Osteocyte (in vitro differentiated cells): ENCODE measurements at regions not wholly inside any gene's neighbourhood (a gene's known extent, or its start where the extent isn't known, plus 50 kb on each side); places are given as distances from the start of the nearest gene placed in this dataset.

Experiments used
- DNase-seq: peaks from one replicate; pipeline ENCODE4 v3.0.0; 2021; ENCODE audit warnings: mixed read lengths; ENCODE audit not compliant: unreplicated experiment; ENCODE audit errors: extremely low spot score
- H3K27ac Mint-ChIP-seq: one replicate; pipeline ENCODE4 v1.8.0; 2021; ENCODE audit warnings: mild to moderate bottlenecking, mixed read lengths; ENCODE audit not compliant: unreplicated experiment
- H3K27me3 Mint-ChIP-seq: one replicate; pipeline ENCODE4 v1.8.0; 2021; ENCODE audit warnings: mixed read lengths; ENCODE audit not compliant: unreplicated experiment
- H3K36me3 Mint-ChIP-seq: one replicate; pipeline ENCODE4 v1.8.0; 2021; ENCODE audit warnings: mixed read lengths; ENCODE audit not compliant: unreplicated experiment
- H3K4me1 Mint-ChIP-seq: one replicate; pipeline ENCODE4 v1.8.0; 2021; ENCODE audit warnings: mixed read lengths; ENCODE audit not compliant: unreplicated experiment
- H3K4me3 Mint-ChIP-seq: one replicate; pipeline ENCODE4 v1.8.0; 2021; ENCODE audit warnings: mild to moderate bottlenecking, moderate library complexity, mixed read lengths; ENCODE audit not compliant: unreplicated experiment
- H3K9me3 Mint-ChIP-seq: one replicate; pipeline ENCODE4 v1.8.0; 2021; ENCODE audit warnings: mixed read lengths; ENCODE audit not compliant: unreplicated experiment
- TF ChIP-seq, protein P1 (sequence below): fragments of 200-600 bp; sonication (generic); IDR thresholded peaks from 2 replicates; pipeline ENCODE4 v1.5.0; 2021; ENCODE audit warnings: antibody characterized with exemption, mild to moderate bottlenecking, moderate library complexity

- TF ChIP-seq, protein P1, sequence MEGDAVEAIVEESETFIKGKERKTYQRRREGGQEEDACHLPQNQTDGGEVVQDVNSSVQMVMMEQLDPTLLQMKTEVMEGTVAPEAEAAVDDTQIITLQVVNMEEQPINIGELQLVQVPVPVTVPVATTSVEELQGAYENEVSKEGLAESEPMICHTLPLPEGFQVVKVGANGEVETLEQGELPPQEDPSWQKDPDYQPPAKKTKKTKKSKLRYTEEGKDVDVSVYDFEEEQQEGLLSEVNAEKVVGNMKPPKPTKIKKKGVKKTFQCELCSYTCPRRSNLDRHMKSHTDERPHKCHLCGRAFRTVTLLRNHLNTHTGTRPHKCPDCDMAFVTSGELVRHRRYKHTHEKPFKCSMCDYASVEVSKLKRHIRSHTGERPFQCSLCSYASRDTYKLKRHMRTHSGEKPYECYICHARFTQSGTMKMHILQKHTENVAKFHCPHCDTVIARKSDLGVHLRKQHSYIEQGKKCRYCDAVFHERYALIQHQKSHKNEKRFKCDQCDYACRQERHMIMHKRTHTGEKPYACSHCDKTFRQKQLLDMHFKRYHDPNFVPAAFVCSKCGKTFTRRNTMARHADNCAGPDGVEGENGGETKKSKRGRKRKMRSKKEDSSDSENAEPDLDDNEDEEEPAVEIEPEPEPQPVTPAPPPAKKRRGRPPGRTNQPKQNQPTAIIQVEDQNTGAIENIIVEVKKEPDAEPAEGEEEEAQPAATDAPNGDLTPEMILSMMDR, result no peak
- Mint-ChIP-seq H3K36me3 (no peaks in the 10 kb centered on the region), H3K27me3 (peaks cover 15% of the 10 kb centered on the region), H3K9me3 (no peaks in the 10 kb centered on the region), H3K4me3 (no peak overlapping the region), H3K27ac (no peak overlapping the region), H3K4me1 (no peaks in the 10 kb centered on the region)
- DNase-seq, result no peak
These were observed 315.5 kb upstream of the AZI2 start for GRCh38 chr3:28664123-28664522.

DNA sequence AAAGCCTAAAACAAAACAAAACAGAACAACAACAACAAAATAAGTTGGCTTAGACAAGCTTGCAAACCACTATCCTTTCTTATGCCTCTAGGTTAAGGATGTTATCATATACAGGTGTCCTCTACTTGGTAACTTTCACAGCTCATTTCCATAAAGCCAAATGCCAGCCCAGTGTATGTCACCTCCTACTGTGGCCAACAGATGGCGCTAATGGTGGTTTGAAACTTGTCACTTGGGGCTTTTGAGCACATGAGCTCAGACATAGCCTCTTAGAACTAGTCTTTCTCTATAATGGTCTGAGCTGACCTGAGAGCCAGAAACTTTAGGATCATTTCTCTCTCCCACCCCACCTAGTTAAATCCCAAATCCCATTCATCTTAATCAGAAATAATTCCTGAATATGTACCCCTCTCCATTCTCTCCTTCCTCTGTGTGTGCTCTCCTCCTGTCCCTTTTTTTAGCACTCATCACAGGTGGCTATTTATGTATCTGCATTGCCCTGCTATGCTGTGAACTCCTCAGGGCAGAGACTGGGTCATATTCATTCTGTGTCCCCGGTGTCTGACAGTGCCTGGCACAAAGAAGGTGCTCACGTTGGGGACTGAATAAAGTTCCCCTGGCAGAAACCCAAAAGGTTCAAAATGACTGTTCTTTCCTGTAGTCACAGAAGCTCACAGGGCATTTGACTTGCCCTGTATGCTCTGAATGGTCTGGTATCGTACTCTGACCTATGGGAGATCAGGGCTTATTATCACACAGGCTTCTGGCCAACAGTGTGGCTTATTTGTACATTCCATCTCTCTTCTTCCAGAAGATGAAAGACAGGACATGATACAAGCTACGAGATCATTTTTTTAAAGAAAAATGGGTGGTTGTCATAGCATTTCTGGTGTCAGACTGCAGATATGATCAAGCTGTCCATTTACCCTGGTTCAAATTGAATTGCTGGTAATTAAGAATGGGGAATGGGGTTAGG is 319.3 kb upstream of the AZI2 start:
- no peak for DNase-seq
- H3K27me3 Mint-ChIP-seq, result peaks cover 29% of the 10 kb centered on the region
- no peak overlapping the region for H3K27ac Mint-ChIP-seq
- TF ChIP-seq, protein P1, result peak; percentile 83
- H3K36me3 Mint-ChIP-seq, result no peaks in the 10 kb centered on the region
- no peaks in the 10 kb centered on the region for H3K4me1 Mint-ChIP-seq
- no peaks in the 10 kb centered on the region for H3K9me3 Mint-ChIP-seq
- no peak overlapping the region for H3K4me3 Mint-ChIP-seq

DNA sequence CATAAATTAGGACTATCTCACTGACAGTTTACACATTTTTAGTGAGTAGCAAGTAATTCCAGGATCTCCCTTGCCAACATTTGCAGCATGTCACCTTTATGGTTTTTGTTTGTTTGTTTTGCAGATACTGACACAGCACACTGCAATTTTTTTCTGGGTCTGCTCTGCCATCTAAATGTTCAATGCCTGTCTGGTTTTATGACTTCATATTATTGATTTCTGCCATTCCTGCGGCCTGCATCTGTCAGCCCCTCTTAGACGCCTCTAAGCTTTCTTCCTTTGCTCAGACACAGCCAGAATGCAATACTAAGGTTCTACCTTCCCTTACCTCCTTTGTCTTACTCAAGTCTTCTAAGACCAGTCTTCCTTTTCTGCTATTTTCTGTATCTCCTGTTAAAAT is 321.2 kb upstream of the AZI2 start:
- Mint-ChIP-seq H3K36me3 (no peaks in the 10 kb centered on the region), H3K4me3 (no peak overlapping the region), H3K4me1 (no peaks in the 10 kb centered on the region), H3K27me3 (peaks cover 34% of the 10 kb centered on the region), H3K9me3 (no peaks in the 10 kb centered on the region), H3K27ac (no peak overlapping the region)
- TF ChIP-seq, protein P1, result no peak
- no peak for DNase-seq

GRCh38 chr3:28672406-28672805 is 323.8 kb upstream of the AZI2 start:
- TF ChIP-seq, protein P1, result no peak
- H3K27ac Mint-ChIP-seq, result no peak overlapping the region
- DNase-seq, result no peak
- H3K4me3 Mint-ChIP-seq, result no peak overlapping the region
- H3K36me3 Mint-ChIP-seq, result no peaks in the 10 kb centered on the region
- peaks cover 29% of the 10 kb centered on the region for H3K27me3 Mint-ChIP-seq
- H3K9me3 Mint-ChIP-seq, result no peaks in the 10 kb centered on the region
- no peaks in the 10 kb centered on the region for H3K4me1 Mint-ChIP-seq

DNA sequence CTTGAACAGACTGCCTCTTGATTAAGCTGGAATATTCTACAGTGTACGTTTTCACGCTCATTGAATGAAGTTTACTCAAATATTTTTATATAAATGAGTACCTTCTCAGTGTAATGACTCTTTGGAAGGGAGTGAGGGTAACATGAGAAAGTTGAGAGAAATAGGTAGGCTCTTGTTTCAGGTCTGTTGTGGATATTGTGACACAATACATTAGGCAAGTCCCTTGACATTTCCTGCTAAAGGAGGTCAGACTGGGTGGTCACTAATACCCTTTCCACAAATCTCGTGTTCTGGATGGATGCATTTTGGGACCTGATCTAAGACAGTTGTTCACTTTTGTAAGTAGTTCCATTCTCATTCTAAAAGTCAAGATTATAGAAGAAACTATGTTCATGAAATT is 324.8 kb upstream of the AZI2 start:
- no peaks in the 10 kb centered on the region for H3K9me3 Mint-ChIP-seq
- TF ChIP-seq, protein P1, result no peak
- H3K27me3 Mint-ChIP-seq, result peaks cover 26% of the 10 kb centered on the region
- H3K4me1 Mint-ChIP-seq, result no peaks in the 10 kb centered on the region
- H3K36me3 Mint-ChIP-seq, result no peaks in the 10 kb centered on the region
- DNase-seq, result no peak
- H3K27ac Mint-ChIP-seq, result no peak overlapping the region
- H3K4me3 Mint-ChIP-seq, result no peak overlapping the region
